WERI-Rb-1 (cell line): ENCODE measurements at regions not wholly inside any gene's neighbourhood (a gene's known extent, or its start where the extent isn't known, plus 50 kb on each side); places are given as distances from the start of the nearest gene placed in this dataset.

Experiments used
- DNase-seq: peaks from one replicate; pipeline ENCODE4 v3.0.0-alpha.2; 2020
- H3K27ac ChIP-seq: fragments of 250-450 bp; sonication (Bioruptor Pico); 2 replicates; pipeline ENCODE4 v1.5.1; 2020; ENCODE audit warnings: mild to moderate bottlenecking, moderate library complexity
- H3K27me3 ChIP-seq: fragments of 250-450 bp; sonication (Bioruptor Pico); 2 replicates; pipeline ENCODE4 v1.5.1; 2021; ENCODE audit warnings: mild to moderate bottlenecking, low read depth, moderate library complexity; ENCODE audit not compliant: insufficient read depth, severe bottlenecking
- H3K36me3 ChIP-seq: fragments of 250-450 bp; sonication (Bioruptor Pico); 2 replicates; pipeline ENCODE4 v1.5.1; 2020; ENCODE audit warnings: mild to moderate bottlenecking, moderate library complexity
- H3K4me3 ChIP-seq: 2 replicates; pipeline ENCODE4 v1.5.1; 2011; ENCODE audit warnings: low read depth, mild to moderate bottlenecking, control low read depth, low read length
- H3K9me3 ChIP-seq: fragments of 250-450 bp; sonication (Bioruptor Pico); 2 replicates; pipeline ENCODE4 v1.5.1; 2021; ENCODE audit warnings: mild to moderate bottlenecking, moderate library complexity; ENCODE audit not compliant: severe bottlenecking
- TF ChIP-seq, protein P1 (sequence below): IDR thresholded peaks from 2 replicates; pipeline ENCODE4 v1.5.1; 2011; ENCODE audit warnings: low read depth, mild to moderate bottlenecking, control low read depth, inconsistent platforms, low read length

GRCh38 chr9:78963911-78964310 lies 607.9 kb upstream of the TLE4 start:
- no peak overlapping the region for H3K27ac ChIP-seq
- H3K4me3 ChIP-seq, result no peak overlapping the region
- TF ChIP-seq, protein P1, sequence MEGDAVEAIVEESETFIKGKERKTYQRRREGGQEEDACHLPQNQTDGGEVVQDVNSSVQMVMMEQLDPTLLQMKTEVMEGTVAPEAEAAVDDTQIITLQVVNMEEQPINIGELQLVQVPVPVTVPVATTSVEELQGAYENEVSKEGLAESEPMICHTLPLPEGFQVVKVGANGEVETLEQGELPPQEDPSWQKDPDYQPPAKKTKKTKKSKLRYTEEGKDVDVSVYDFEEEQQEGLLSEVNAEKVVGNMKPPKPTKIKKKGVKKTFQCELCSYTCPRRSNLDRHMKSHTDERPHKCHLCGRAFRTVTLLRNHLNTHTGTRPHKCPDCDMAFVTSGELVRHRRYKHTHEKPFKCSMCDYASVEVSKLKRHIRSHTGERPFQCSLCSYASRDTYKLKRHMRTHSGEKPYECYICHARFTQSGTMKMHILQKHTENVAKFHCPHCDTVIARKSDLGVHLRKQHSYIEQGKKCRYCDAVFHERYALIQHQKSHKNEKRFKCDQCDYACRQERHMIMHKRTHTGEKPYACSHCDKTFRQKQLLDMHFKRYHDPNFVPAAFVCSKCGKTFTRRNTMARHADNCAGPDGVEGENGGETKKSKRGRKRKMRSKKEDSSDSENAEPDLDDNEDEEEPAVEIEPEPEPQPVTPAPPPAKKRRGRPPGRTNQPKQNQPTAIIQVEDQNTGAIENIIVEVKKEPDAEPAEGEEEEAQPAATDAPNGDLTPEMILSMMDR, result no peak
- no peaks in the 10 kb centered on the region for H3K27me3 ChIP-seq
- no peaks in the 10 kb centered on the region for H3K36me3 ChIP-seq
- DNase-seq, result no peak
- no peaks in the 10 kb centered on the region for H3K9me3 ChIP-seq

DNA sequence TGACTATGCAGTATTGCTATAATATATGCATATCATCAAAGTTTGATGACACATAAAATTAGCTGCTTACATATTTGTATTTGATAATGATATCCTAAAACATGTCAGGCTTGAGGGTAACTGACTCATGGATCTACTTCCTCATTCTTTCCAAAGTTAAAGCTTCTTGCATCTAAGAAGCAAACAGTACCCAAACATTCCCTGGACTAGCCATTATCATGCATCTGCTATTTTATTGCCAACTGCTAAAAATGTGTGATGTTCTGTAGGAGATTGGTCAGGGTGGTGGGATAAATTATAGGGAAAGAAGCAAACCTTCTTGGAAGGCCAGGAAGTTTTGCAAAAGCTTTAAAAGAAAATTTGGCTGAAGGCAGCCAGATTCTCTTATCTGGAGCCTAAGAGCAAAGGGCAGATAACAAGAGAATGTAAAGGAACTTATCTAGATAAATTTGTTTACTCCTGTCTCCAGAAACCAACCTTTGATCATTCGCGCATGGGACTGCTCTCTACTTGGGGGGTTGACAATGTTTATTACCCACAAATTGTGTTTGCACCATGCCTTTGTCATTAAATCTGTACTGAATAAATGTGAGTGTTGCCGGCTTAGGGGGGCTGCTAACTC lies 604.1 kb upstream of the TLE4 start:
- DNase-seq, result no peak
- H3K9me3 ChIP-seq, result no peaks in the 10 kb centered on the region
- TF ChIP-seq, protein P1, result no peak
- H3K27me3 ChIP-seq, result no peaks in the 10 kb centered on the region
- no peaks in the 10 kb centered on the region for H3K36me3 ChIP-seq
- H3K4me3 ChIP-seq, result no peak overlapping the region
- no peak overlapping the region for H3K27ac ChIP-seq

- no peak overlapping the region for H3K27ac ChIP-seq
- TF ChIP-seq, protein P1, result no peak
- H3K4me3 ChIP-seq, result no peak overlapping the region
- H3K9me3 ChIP-seq, result no peaks in the 10 kb centered on the region
- no peak for DNase-seq
- H3K27me3 ChIP-seq, result no peaks in the 10 kb centered on the region
- H3K36me3 ChIP-seq, result no peaks in the 10 kb centered on the region
Observed at GRCh38 chr9:78970375-78970774, 601.4 kb upstream of the TLE4 start.

DNA sequence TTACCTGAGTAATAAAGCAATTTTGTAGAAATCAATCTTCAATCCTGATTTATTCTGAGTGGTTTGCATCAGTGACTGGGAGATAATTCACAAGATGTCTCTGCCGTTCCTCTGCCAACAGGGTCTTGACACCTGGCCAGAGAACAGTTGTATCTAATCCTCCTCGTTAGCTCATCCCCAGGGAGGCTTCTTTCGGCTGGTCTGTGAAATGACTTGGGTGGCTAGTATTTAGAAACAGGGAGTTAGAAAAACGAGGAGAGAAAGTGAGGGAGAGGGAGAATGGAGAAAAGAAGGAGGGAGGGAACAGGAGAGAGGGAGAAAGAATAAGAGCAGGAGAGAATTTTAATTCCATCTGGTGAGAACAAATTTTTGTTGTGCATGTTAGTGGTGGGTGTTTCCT lies 600.2 kb upstream of the TLE4 start:
- DNase-seq, result peak; percentile 16
- no peaks in the 10 kb centered on the region for H3K27me3 ChIP-seq
- H3K4me3 ChIP-seq, result no peak overlapping the region
- TF ChIP-seq, protein P1, result no peak
- no peaks in the 10 kb centered on the region for H3K36me3 ChIP-seq
- H3K9me3 ChIP-seq, result no peaks in the 10 kb centered on the region
- H3K27ac ChIP-seq, result no peak overlapping the region

- no peaks in the 10 kb centered on the region for H3K27me3 ChIP-seq
- TF ChIP-seq, protein P1, result no peak
- no peak overlapping the region for H3K4me3 ChIP-seq
- H3K9me3 ChIP-seq, result no peaks in the 10 kb centered on the region
- no peak for DNase-seq
- no peaks in the 10 kb centered on the region for H3K36me3 ChIP-seq
- no peak overlapping the region for H3K27ac ChIP-seq
Observed at GRCh38 chr9:78972303-78972999, 599.3 kb upstream of the TLE4 start.
